Kidney (tissue), 13 donors: ENCODE measurements at regions not wholly inside any gene's neighbourhood (a gene's known extent, or its start where the extent isn't known, plus 50 kb on each side); places are given as distances from the start of the nearest gene placed in this dataset.

Experiments used
- DNase-seq, 5 donors: peaks; one replicate each; pipeline ENCODE4 v3.0.0-alpha.2; 2013 to 2020
- FAIRE-seq: peaks from 2 replicates; lab custom pipeline; 2012; peaks lifted over from hg19 to GRCh38; lab: Jason Lieb, UNC
- H3K27ac ChIP-seq, 2 donors: one replicate each; pipeline ENCODE4 v1.7.0; 2013; ENCODE audit warnings: low read depth in 2 of 2, low read length in 2 of 2, inconsistent platforms in 1 of 2
- H3K27me3 ChIP-seq: one replicate; pipeline ENCODE4 v1.7.1; 2013; ENCODE audit warnings: low read length, inconsistent platforms; ENCODE audit not compliant: control insufficient read depth, insufficient read depth
- H3K36me3 ChIP-seq, 3 donors: one replicate each; pipeline versions ENCODE4 v1.7.0 to v1.7.1; 2013; ENCODE audit warnings: low read length in 3 of 3, control low read depth in 1 of 3, inconsistent platforms in 1 of 3; ENCODE audit not compliant: insufficient read depth in 3 of 3, control insufficient read depth in 2 of 3
- H3K4me1 ChIP-seq, 3 donors: one replicate each; pipeline versions ENCODE4 v1.7.0 to v1.7.1; 2013; ENCODE audit warnings: low read length in 3 of 3, inconsistent platforms in 1 of 3, low read depth in 1 of 3; ENCODE audit not compliant: control insufficient read depth in 2 of 3, insufficient read depth in 2 of 3
- H3K4me3 ChIP-seq, 3 donors: one replicate each; pipeline versions ENCODE4 v1.7.0 to v1.8.1; 2013; ENCODE audit warnings: low read length in 3 of 3, control low read depth in 1 of 3, inconsistent platforms in 1 of 3
- H3K9ac ChIP-seq, 3 donors: one replicate each; pipeline versions ENCODE4 v1.7.0 to v1.7.1; 2013; ENCODE audit warnings: low read length in 3 of 3, control low read depth in 1 of 3, inconsistent platforms in 1 of 3
- H3K9me3 ChIP-seq, 3 donors: one replicate each; pipeline versions ENCODE4 v1.7.0 to v1.7.1; 2013; ENCODE audit warnings: low read length in 3 of 3, control low read depth in 1 of 3, inconsistent platforms in 1 of 3; ENCODE audit not compliant: control insufficient read depth in 2 of 3, insufficient read depth in 1 of 3
- intact Hi-C: fragments of 100-400 bp; cut with DNase I; formaldehyde crosslinking; loops from one replicate; pipeline ENCODE4 v1.11.1; 2022
- TF ChIP-seq, protein P1 (sequence below): IDR thresholded peaks from 3 replicates; pipeline ENCODE4 v1.5.1; 2012; ENCODE audit warnings: mild to moderate bottlenecking, moderate library complexity, borderline replicate concordance; ENCODE audit not compliant: insufficient read depth; ENCODE audit errors: extremely low read depth
- donor health status: control.
- donor health status: control.
- donor health status: control.
- donor health status: control.
- donor health status: control.
- donor health status: DM: yes; HTN: yes; CAD: no.
- donor health status: Normal renal cell carcinoma (clear cell type).

DNA sequence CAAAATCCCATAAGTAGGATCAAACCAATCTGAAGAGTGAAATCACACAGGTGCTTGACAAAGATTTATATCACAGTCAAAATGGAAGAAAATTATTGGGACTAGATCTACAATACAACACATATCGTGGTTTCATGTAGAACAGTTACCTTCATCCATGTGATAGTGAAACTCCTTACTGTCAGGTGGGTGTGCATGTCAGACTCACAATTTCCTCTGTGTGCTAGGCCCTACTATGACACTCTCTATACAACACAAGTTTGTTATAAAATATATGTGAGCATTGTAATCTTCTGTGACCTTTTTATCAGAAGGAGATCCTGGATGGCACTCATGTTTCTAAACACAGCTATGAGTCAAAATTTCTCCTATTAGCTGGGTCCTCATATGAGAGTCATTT is 947.0 kb upstream of the TSPY4 start:
- FAIRE-seq: no peak
- TF ChIP-seq, protein P1, sequence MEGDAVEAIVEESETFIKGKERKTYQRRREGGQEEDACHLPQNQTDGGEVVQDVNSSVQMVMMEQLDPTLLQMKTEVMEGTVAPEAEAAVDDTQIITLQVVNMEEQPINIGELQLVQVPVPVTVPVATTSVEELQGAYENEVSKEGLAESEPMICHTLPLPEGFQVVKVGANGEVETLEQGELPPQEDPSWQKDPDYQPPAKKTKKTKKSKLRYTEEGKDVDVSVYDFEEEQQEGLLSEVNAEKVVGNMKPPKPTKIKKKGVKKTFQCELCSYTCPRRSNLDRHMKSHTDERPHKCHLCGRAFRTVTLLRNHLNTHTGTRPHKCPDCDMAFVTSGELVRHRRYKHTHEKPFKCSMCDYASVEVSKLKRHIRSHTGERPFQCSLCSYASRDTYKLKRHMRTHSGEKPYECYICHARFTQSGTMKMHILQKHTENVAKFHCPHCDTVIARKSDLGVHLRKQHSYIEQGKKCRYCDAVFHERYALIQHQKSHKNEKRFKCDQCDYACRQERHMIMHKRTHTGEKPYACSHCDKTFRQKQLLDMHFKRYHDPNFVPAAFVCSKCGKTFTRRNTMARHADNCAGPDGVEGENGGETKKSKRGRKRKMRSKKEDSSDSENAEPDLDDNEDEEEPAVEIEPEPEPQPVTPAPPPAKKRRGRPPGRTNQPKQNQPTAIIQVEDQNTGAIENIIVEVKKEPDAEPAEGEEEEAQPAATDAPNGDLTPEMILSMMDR: no peak
- intact Hi-C loops: no loop called here

DNA sequence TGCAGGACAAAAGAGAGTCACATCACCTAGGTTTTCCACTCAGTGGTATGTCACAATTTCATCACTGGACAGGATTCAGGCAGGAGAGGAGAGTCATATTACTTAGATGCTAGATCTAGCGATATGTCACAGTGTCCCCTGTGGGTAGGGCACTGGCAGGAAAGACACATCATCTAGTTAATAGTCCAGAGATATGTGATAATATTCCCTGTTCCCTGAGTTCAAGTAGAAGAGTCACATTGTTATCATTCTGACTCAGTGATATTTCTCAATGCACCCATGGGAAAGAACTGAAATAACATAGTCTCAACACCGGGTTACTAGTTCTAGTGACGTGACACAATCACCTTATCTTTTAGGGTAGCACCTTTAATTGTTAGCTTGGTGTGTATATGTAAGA is 944.0 kb upstream of the TSPY4 start:
- TF ChIP-seq, protein P1: no peak
- FAIRE-seq: no peak
- intact Hi-C loops: no loop called here

More for the DNA sequence above, 947.0 kb upstream of the TSPY4 start:
- Histone ChIP-seq H3K36me3 (no peaks in the 10 kb centered on the region), H3K9ac (no peak overlapping the region), H3K4me3 (no peak overlapping the region), H3K4me1 (no peaks in the 10 kb centered on the region), H3K27me3 (no peaks in the 10 kb centered on the region), H3K9me3 (no peaks in the 10 kb centered on the region), H3K27ac (no peak overlapping the region)
- DNase-seq: no peak

GRCh38 chrY:8422906-8423305 is 914.4 kb upstream of the TSPY4 start:
- FAIRE-seq: no peak
- Histone ChIP-seq H3K4me1 (no peaks in the 10 kb centered on the region), H3K9ac (no peak overlapping the region), H3K4me3 (no peak overlapping the region), H3K27me3 (no peaks in the 10 kb centered on the region), H3K9me3 (peaks cover 0 to 2% (median 0%) of the 10 kb centered on the region in 3 donors), H3K27ac (no peak overlapping the region), H3K36me3 (no peaks in the 10 kb centered on the region)
- intact Hi-C loops: no loop called here
- TF ChIP-seq, protein P1: no peak
- no peak for DNase-seq

More for the DNA sequence above, 944.0 kb upstream of the TSPY4 start:
- H3K9ac ChIP-seq: no peak overlapping the region
- H3K27ac ChIP-seq: no peak overlapping the region
- H3K27me3 ChIP-seq: no peaks in the 10 kb centered on the region
- H3K4me1 ChIP-seq: no peaks in the 10 kb centered on the region
- H3K9me3 ChIP-seq: no peaks in the 10 kb centered on the region
- no peak overlapping the region for H3K4me3 ChIP-seq
- no peaks in the 10 kb centered on the region for H3K36me3 ChIP-seq
- DNase-seq: no peak

DNA sequence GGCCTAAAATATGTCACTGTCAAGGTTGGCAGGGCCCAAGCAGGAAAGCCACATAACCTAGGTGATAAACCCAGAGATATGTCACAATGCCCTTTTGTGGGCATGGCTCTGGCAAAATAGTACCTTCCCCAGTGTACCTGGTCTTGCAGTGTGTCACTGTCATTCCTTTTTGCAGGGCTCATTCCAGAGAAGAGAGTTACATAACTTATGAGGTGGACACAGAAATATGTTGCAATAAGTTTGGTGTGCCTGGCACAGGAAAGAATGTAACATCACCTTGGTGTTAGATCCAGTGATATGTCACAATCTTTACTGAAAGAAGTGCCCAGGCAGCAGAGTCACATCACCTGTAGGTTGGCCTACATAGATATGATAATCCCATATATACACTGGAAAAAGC is 910.8 kb upstream of the TSPY4 start:
- Histone ChIP-seq H3K36me3 (no peaks in the 10 kb centered on the region), H3K4me3 (no peak overlapping the region), H3K27ac (no peak overlapping the region), H3K4me1 (no peaks in the 10 kb centered on the region), H3K9ac (no peak overlapping the region), H3K9me3 (peaks cover 0 to under 1% (median 0%) of the 10 kb centered on the region in 3 donors), H3K27me3 (no peaks in the 10 kb centered on the region)
- no peak for FAIRE-seq
- no peak for DNase-seq
- intact Hi-C loops: no loop called here
- TF ChIP-seq, protein P1: no peak
